Hepatocyte (in vitro differentiated cells): ENCODE measurements at regions not wholly inside any gene's neighbourhood (a gene's known extent, or its start where the extent isn't known, plus 50 kb on each side); places are given as distances from the start of the nearest gene placed in this dataset.

Experiments
- EZH2phosphoT487 ChIP-seq: fragments of 200-600 bp; sonication (generic); IDR thresholded peaks from one replicate; pipeline ENCODE4 v1.6.1; 2018; ENCODE audit warnings: antibody characterized with exemption, mild to moderate bottlenecking, low read depth, moderate library complexity; ENCODE audit not compliant: unreplicated experiment, severe bottlenecking
- TF ChIP-seq, protein P1 (sequence below): fragments of 200-600 bp; sonication (generic); IDR thresholded peaks from 2 replicates; pipeline ENCODE4 v1.5.1; 2016; ENCODE audit warnings: antibody characterized with exemption, mild to moderate bottlenecking; ENCODE audit not compliant: poor library complexity

DNA sequence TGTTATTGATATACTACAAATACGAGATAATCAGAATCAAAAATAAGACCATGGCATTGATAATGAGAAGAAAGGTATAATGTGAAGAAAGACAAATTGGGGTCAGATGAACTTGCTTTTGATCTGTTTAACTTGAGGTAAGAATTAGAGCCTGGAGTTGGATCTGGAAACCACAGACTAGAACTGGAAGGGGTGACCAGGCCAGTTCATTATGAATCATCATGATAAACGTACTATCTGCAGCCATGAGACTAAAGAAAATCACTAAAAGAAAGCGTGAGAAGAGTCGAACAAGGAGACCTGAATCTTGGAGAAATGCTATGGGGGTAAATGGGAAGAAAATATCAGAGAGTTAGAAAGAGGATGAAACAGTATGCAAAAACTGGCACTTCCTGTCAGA lies 967.5 kb downstream of the NR2F1-AS1 start:
- TF ChIP-seq, protein P1, sequence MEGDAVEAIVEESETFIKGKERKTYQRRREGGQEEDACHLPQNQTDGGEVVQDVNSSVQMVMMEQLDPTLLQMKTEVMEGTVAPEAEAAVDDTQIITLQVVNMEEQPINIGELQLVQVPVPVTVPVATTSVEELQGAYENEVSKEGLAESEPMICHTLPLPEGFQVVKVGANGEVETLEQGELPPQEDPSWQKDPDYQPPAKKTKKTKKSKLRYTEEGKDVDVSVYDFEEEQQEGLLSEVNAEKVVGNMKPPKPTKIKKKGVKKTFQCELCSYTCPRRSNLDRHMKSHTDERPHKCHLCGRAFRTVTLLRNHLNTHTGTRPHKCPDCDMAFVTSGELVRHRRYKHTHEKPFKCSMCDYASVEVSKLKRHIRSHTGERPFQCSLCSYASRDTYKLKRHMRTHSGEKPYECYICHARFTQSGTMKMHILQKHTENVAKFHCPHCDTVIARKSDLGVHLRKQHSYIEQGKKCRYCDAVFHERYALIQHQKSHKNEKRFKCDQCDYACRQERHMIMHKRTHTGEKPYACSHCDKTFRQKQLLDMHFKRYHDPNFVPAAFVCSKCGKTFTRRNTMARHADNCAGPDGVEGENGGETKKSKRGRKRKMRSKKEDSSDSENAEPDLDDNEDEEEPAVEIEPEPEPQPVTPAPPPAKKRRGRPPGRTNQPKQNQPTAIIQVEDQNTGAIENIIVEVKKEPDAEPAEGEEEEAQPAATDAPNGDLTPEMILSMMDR = no peak
- TF ChIP-seq EZH2phosphoT487 = no peak
